AG10803 (cell line): ENCODE measurements at regions not wholly inside any gene's neighbourhood (a gene's known extent, or its start where the extent isn't known, plus 50 kb on each side); places are given as distances from the start of the nearest gene placed in this dataset.

ENCODE experiments used
- DNase-seq: peaks from one replicate; pipeline ENCODE4 v3.0.0; 2010; ENCODE audit warnings: low read depth
- H3K4me3 ChIP-seq: 2 replicates; pipeline ENCODE4 v1.5.1; 2011; ENCODE audit warnings: mild to moderate bottlenecking, low read length, control low read depth
- CTCF ChIP-seq: conservative IDR thresholded peaks from 2 replicates; pipeline ENCODE4 v1.5.1; 2011; ENCODE audit warnings: mild to moderate bottlenecking, low read length, control low read depth, inconsistent platforms

- TF ChIP-seq CTCF, result no peak
- H3K4me3 ChIP-seq, result no peak overlapping the region
- no peak for DNase-seq
Measured at GRCh38 chr7:108789451-108789850, 219.8 kb downstream of the DNAJB9 start.

- DNase-seq, result no peak
- no peak for TF ChIP-seq CTCF
- no peak overlapping the region for H3K4me3 ChIP-seq
Measured at GRCh38 chr7:108794466-108794865, 224.8 kb downstream of the DNAJB9 start.

GRCh38 chr7:108802650-108803049 is 233.0 kb downstream of the DNAJB9 start:
- DNase-seq, result no peak
- no peak for TF ChIP-seq CTCF
- H3K4me3 ChIP-seq, result no peak overlapping the region

- no peak overlapping the region for H3K4me3 ChIP-seq
- TF ChIP-seq CTCF, result peak; percentile 45; the same call in 1 of the 2 replicates
- peak; percentile 5 for DNase-seq
Measured at GRCh38 chr7:108805808-108806397, 236.2 kb downstream of the DNAJB9 start.

- TF ChIP-seq CTCF, result no peak
- H3K4me3 ChIP-seq, result no peak overlapping the region
- no peak for DNase-seq
Measured at GRCh38 chr7:108808549-108809266, 239.0 kb downstream of the DNAJB9 start.

GRCh38 chr7:108809356-108809755 is 239.7 kb downstream of the DNAJB9 start:
- no peak for DNase-seq
- no peak for TF ChIP-seq CTCF
- no peak overlapping the region for H3K4me3 ChIP-seq

- no peak overlapping the region for H3K4me3 ChIP-seq
- no peak for TF ChIP-seq CTCF
- DNase-seq, result no peak
Measured at GRCh38 chr7:108810756-108811385, 241.2 kb downstream of the DNAJB9 start.
